ENCODE measurements at regions not wholly inside any gene's neighbourhood (a gene's known extent, or its start where the extent isn't known, plus 50 kb on each side); places are given as distances from the start of the nearest gene placed in this dataset.

DNA sequence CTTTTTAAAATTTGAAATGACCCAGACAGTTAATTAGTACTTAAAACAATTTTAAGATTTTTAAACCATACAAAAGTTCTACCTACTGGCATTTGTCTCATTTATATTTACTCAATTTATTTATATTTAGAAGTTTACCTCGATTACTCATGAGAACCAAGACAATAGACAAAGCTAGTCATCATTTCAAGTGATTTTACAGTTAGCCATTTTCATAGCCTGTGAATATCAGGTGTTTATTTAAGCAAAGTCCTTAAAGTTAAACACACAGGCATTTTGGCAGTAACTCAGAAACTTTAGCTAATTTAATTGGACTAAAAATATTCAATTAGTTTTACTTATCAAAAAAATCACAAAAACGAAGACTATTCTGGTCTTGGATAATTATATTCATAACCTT lies 101.6 kb upstream of the KIF2B start:
- Histone ChIP-seq H3K27ac (no peak overlapping the region), H3K9ac (no peak overlapping the region), H3K36me3 (no peaks in the 10 kb centered on the region), H3K4me2 (no peak overlapping the region), H3K4me3 (no peak overlapping the region), H3K9me3 (peaks cover 2% of the 10 kb centered on the region; the same call in 1 of the 2 replicates), H4K20me1 (no peaks in the 10 kb centered on the region), H3K27me3 (no peaks in the 10 kb centered on the region), H3K4me1 (0 out of 2 replicates have a peak, but pooled peaks cover 5% of the 10 kb centered on the region)
- no peak for TF ChIP-seq Cebpa-rat (IDR thresholded peaks at IDR 0.05)

DNA sequence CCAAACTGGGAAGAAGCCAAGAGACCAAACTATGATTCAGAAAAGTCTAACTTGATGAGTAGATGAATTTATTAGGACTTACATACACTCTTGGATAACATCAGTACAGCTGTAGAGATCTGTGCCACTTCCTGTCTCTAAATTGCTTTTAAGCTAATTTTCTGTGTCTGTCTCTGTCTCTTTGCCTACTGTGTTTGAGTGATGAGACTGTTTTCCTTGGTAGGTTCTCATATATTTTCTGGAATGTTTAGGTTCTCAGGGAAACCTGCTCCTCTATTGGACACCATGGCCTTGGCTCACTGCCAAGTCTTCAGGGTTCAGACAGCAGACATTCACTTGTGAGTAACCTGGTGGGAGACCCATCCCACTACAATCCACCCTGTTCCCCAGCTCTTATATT lies 103.5 kb upstream of the KIF2B start:
- H3K9me3 ChIP-seq: no peaks in the 10 kb centered on the region
- H3K36me3 ChIP-seq: no peaks in the 10 kb centered on the region
- no peaks in the 10 kb centered on the region for H4K20me1 ChIP-seq
- H3K9ac ChIP-seq: no peak overlapping the region
- no peak overlapping the region for H3K27ac ChIP-seq
- H3K4me3 ChIP-seq: no peak overlapping the region
- TF ChIP-seq Cebpa-rat (IDR thresholded peaks at IDR 0.05): no peak
- no peaks in the 10 kb centered on the region for H3K27me3 ChIP-seq
- 0 out of 2 replicates have a peak, but pooled peaks cover 5% of the 10 kb centered on the region for H3K4me1 ChIP-seq
- H3K4me2 ChIP-seq: no peak overlapping the region

DNA sequence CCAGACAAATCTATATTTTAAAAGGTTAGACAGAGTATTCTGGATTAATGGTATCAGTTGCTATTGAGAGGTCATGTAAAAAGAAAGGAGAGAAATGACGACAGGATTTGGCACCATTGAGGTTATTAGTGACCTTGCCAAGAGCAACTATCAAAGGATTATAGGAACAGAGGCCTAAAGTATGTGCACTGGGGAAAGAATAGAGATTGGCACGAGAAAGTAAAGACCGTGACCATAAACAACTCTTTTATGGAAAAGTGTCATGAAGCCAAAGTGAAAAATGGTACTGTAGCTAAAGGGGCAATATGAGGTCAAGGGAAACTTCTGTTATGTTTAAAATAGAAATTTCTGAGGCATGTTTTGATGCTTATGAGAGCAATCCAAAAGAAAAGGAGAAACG lies 115.2 kb upstream of the KIF2B start:
- no peak for TF ChIP-seq Cebpa-rat (IDR thresholded peaks at IDR 0.05)
- Histone ChIP-seq H3K27me3 (no peaks in the 10 kb centered on the region), H3K27ac (no peak overlapping the region), H3K4me2 (no peak overlapping the region), H3K9me3 (no peaks in the 10 kb centered on the region; the same call in 1 of the 2 replicates), H3K9ac (no peak overlapping the region), H3K4me1 (no peaks in the 10 kb centered on the region), H3K36me3 (no peaks in the 10 kb centered on the region), H4K20me1 (no peaks in the 10 kb centered on the region), H3K4me3 (no peak overlapping the region)

DNA sequence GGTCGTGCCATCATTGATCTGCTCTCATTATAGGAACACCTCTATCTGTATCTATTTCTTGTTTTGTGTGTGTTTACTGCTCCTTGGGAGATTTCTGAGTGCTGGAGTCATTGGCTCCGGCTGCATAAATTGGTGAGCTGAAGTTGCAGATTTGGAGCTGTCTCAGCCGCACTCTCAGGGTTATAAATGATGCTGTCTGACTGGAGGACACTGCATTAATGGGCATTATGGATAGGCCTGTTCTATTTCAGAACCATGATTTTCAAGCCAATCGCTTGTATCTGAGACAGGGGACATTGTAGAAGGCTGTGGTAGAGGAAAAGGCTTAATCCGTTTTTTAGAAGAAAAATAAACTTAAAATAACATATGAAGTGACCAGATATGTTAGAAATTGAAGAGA lies 126.4 kb upstream of the KIF2B start:
- Histone ChIP-seq H3K4me1 (no peaks in the 10 kb centered on the region), H4K20me1 (no peaks in the 10 kb centered on the region), H3K9me3 (no peaks in the 10 kb centered on the region), H3K27me3 (no peaks in the 10 kb centered on the region), H3K4me3 (no peak overlapping the region), H3K27ac (no peak overlapping the region), H3K9ac (no peak overlapping the region), H3K4me2 (no peak overlapping the region), H3K36me3 (no peaks in the 10 kb centered on the region)
- no peak for TF ChIP-seq Cebpa-rat (IDR thresholded peaks at IDR 0.05)

DNA sequence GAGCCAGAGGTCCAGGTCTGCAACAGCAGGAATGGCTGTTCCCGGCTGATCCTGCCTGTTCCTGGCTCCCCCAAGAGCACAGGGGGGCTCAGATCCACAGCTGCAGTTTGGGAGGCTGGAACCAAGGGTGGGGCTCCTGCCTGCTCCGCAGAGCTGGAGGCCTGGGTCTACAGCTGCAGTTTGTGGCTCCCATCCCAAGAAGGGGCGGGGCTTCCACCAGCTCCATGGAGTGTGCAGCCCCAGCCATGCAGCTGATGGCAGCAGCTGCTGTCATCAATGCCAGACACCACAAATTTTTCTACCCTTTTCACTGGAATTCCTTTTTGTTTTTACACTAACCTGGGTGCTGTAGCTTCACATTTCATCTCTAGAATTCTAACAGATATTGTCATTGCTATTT lies 135.4 kb upstream of the KIF2B start:
- Histone ChIP-seq H3K4me1 (peaks cover 17% of the 10 kb centered on the region), H3K4me2 (no peak overlapping the region), H3K27ac (no peak overlapping the region), H3K36me3 (no peaks in the 10 kb centered on the region), H3K27me3 (no peaks in the 10 kb centered on the region), H4K20me1 (no peaks in the 10 kb centered on the region), H3K4me3 (no peak overlapping the region), H3K9ac (no peak overlapping the region), H3K9me3 (peaks cover 9% of the 10 kb centered on the region)
- no peak for TF ChIP-seq Cebpa-rat (IDR thresholded peaks at IDR 0.05)

DNA sequence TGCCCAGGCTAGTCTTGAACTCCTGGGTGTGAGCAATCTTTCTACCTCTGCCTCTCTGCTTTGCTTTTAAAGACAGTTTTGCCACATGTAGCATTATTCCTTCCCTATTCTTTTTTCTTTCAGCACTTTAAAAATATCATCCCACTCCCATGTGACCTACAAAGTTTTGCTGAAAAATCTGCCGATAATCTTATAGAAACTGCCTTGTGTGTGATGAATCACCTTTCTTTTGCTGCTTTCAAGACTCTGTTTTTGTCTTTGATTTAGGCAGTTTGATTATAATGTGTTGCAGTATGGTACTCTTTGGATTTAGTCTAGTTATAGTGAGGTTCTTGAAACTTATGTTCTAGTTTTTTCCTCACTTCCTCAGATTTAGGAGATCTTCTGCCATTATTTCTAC lies 142.0 kb upstream of the KIF2B start:
- Histone ChIP-seq H3K4me1 (peaks cover 10% of the 10 kb centered on the region), H4K20me1 (no peaks in the 10 kb centered on the region), H3K9ac (no peak overlapping the region), H3K27ac (no peak overlapping the region), H3K36me3 (no peaks in the 10 kb centered on the region), H3K27me3 (no peaks in the 10 kb centered on the region), H3K9me3 (no peaks in the 10 kb centered on the region), H3K4me2 (no peak overlapping the region), H3K4me3 (no peak overlapping the region)
- TF ChIP-seq Cebpa-rat (IDR thresholded peaks at IDR 0.05): no peak

DNA sequence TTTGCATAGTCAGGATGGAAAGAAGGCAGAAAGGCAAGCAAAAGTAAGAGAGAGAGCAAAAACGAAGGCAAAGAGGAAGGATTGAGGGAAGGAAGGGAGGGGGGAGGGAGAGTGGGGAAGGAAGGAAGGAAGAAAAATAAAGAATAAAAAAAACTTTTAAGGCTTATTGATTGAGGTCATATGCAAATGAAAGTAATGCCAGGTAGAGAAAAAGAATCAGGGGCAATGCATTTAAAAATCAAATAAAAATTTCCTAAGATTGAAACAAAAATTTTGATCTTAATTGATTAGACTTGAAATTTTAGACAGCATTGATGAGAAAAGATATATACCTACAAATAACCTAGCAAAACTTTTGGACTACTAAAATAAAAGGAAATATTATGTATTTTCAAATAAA lies 153.9 kb upstream of the KIF2B start:
- Histone ChIP-seq H3K36me3 (no peaks in the 10 kb centered on the region), H4K20me1 (no peaks in the 10 kb centered on the region), H3K9me3 (peaks cover 16% of the 10 kb centered on the region), H3K9ac (no peak overlapping the region), H3K4me3 (no peak overlapping the region), H3K27ac (no peak overlapping the region), H3K4me1 (no peaks in the 10 kb centered on the region), H3K4me2 (no peak overlapping the region), H3K27me3 (no peaks in the 10 kb centered on the region)
- TF ChIP-seq Cebpa-rat (IDR thresholded peaks at IDR 0.05): no peak

DNA sequence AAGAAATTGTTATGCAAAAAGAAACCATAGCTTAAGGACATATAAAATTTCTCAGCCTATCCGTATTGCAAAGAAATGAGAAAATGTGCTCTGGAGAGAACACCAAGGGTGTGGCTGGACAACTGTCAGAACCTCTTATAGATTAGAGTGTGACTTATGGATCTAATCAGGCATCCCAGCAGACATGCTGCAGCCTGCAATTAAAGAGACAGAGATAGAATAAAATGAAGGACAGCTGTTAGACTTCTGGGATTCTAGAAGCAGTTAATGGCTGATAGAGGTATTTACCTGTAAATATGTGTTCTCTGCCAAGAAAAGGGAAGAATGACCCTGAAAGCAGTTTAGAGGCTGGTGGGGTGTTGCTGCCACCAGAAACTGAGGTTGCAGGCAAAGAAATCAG lies 160.1 kb upstream of the KIF2B start:
- Histone ChIP-seq H3K27me3 (no peaks in the 10 kb centered on the region), H3K36me3 (no peaks in the 10 kb centered on the region), H3K9ac (no peak overlapping the region), H3K4me2 (no peak overlapping the region), H3K4me3 (no peak overlapping the region), H3K9me3 (peaks cover 5% of the 10 kb centered on the region), H3K27ac (no peak overlapping the region), H4K20me1 (no peaks in the 10 kb centered on the region), H3K4me1 (no peaks in the 10 kb centered on the region)
- TF ChIP-seq Cebpa-rat (IDR thresholded peaks at IDR 0.05): no peak

DNA sequence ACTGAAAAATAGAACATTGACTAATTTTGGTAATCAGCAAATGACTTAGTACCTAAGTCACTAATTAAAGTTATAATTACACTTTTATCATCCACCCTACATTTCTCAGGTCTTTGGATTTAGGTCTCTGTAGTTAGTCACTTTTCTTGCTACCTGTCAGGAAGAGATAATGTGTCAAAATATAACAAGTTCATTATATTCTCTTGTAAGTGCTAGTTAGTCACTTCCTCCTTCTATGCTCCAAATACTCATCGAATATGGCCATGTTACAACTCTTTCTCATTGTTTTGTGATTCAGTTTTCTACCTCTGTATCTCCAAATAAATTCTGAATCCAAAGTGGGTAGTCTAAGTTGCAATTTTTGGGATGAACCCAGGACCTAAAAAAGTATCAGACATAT lies 163.5 kb upstream of the KIF2B start:
- Histone ChIP-seq H3K27me3 (no peaks in the 10 kb centered on the region), H3K27ac (no peak overlapping the region), H3K4me1 (no peaks in the 10 kb centered on the region), H3K4me2 (no peak overlapping the region), H3K36me3 (no peaks in the 10 kb centered on the region), H3K4me3 (no peak overlapping the region), H4K20me1 (no peaks in the 10 kb centered on the region), H3K9ac (no peak overlapping the region), H3K9me3 (no peaks in the 10 kb centered on the region)
- no peak for TF ChIP-seq Cebpa-rat (IDR thresholded peaks at IDR 0.05)

DNA sequence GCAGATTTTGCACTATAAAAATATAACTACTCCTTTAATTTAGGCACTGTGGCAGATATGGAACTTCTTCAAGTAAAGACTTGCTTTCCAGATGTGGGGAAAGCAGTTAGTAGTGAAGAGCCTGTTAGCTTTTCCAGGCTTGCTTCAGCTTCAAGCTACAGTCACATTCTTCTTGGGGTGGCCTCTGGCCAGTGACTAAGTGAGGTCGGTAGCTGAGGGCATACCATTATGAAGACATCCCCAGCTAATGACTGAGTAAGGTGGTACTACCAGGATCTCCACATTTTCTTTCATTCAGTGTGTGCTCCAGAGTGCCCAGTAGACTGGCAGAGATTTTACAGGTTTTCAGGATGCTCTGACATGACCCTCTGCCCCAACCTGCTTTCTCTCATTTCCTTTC lies 167.1 kb upstream of the KIF2B start:
- H3K27me3 ChIP-seq: no peaks in the 10 kb centered on the region
- H3K9ac ChIP-seq: no peak overlapping the region
- no peaks in the 10 kb centered on the region for H3K36me3 ChIP-seq
- H3K4me2 ChIP-seq: no peak overlapping the region
- H3K27ac ChIP-seq: no peak overlapping the region
- H4K20me1 ChIP-seq: no peaks in the 10 kb centered on the region
- H3K4me1 ChIP-seq: no peaks in the 10 kb centered on the region
- no peaks in the 10 kb centered on the region for H3K9me3 ChIP-seq
- no peak for TF ChIP-seq Cebpa-rat (IDR thresholded peaks at IDR 0.05)
- H3K4me3 ChIP-seq: no peak overlapping the region

DNA sequence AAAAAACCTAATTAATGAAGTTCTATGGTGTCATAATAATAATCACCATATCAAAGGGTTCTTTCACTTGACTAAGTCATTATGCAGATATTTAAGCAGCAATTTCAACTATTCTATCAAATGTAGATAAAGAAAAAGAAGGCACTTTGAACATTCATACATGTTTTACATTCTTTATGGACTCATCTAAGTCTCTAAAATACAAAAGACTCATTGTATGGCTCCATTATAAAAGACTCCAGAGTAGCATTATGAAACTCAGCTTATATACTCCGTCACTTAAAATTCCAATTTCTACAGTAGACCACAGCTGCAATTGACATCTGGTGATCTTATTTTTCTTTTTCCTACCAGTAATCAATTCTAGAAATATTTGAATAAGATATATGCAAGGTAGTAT lies 173.5 kb upstream of the KIF2B start:
- H4K20me1 ChIP-seq: no peaks in the 10 kb centered on the region
- no peaks in the 10 kb centered on the region for H3K9me3 ChIP-seq
- no peak overlapping the region for H3K27ac ChIP-seq
- H3K4me3 ChIP-seq: no peak overlapping the region
- H3K36me3 ChIP-seq: no peaks in the 10 kb centered on the region
- H3K9ac ChIP-seq: no peak overlapping the region
- TF ChIP-seq Cebpa-rat (IDR thresholded peaks at IDR 0.05): no peak
- H3K4me1 ChIP-seq: no peaks in the 10 kb centered on the region
- H3K4me2 ChIP-seq: no peak overlapping the region
- no peaks in the 10 kb centered on the region for H3K27me3 ChIP-seq

All from BLaER1 (cell line).